GM12873 (cell line): ENCODE measurements at regions not wholly inside any gene's neighbourhood (a gene's known extent, or its start where the extent isn't known, plus 50 kb on each side); places are given as distances from the start of the nearest gene placed in this dataset.

Experiments
- TF ChIP-seq, protein P1 (sequence below): IDR thresholded peaks from 2 replicates; pipeline ENCODE4 v1.5.1; 2012; ENCODE audit warnings: low read depth, mild to moderate bottlenecking, moderate library complexity, low read length, control low read depth; ENCODE audit not compliant: insufficient read depth; ENCODE audit errors: missing control alignments

DNA sequence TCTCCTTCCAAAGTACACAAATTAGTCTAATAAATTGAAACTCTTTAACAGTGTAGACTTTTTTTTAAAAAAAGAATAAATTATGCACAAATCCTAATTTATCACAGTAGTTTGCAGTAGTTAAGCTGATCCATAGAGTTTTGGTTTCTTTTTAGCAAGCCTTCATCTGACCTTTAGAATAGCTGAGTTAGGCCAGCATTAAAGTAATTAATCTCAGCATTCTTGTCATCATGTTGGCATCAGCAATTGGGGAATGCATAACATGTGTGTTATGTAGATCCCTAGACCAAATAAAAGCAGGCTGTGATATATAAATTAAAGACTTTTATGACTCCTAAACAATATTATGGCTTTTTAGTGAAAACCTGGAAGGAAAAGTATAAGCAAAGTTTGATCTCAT lies 426.5 kb upstream of the PABPC4L start:
- TF ChIP-seq, protein P1, sequence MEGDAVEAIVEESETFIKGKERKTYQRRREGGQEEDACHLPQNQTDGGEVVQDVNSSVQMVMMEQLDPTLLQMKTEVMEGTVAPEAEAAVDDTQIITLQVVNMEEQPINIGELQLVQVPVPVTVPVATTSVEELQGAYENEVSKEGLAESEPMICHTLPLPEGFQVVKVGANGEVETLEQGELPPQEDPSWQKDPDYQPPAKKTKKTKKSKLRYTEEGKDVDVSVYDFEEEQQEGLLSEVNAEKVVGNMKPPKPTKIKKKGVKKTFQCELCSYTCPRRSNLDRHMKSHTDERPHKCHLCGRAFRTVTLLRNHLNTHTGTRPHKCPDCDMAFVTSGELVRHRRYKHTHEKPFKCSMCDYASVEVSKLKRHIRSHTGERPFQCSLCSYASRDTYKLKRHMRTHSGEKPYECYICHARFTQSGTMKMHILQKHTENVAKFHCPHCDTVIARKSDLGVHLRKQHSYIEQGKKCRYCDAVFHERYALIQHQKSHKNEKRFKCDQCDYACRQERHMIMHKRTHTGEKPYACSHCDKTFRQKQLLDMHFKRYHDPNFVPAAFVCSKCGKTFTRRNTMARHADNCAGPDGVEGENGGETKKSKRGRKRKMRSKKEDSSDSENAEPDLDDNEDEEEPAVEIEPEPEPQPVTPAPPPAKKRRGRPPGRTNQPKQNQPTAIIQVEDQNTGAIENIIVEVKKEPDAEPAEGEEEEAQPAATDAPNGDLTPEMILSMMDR, result no peak

GRCh38 chr4:134627366-134627765 lies 425.8 kb upstream of the PABPC4L start:
- TF ChIP-seq, protein P1, result no peak

GRCh38 chr4:134624365-134624764 lies 422.8 kb upstream of the PABPC4L start:
- TF ChIP-seq, protein P1, result no peak

GRCh38 chr4:134622199-134622598 lies 420.6 kb upstream of the PABPC4L start:
- TF ChIP-seq, protein P1, result no peak

GRCh38 chr4:134610956-134611355 lies 409.4 kb upstream of the PABPC4L start:
- TF ChIP-seq, protein P1, result no peak

DNA sequence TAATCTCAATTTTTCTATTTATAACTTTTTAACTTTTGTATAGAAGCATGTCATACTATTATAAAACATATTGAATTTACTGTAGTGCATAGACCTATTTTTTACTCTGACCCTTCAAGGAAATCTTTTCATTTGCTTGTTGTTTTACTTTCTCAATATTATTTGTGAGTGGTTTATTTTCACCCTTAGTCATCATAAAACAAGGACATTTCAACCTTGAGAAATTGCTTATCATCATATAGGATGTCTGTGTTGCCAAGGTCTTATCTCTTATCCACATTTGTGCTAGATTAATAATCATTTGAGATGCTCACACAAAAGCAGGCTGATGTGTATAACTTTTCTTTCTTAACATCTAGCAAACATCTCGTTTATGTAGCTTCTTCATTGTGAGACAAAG lies 408.6 kb upstream of the PABPC4L start:
- TF ChIP-seq, protein P1, result no peak

GRCh38 chr4:134601706-134602105 lies 400.1 kb upstream of the PABPC4L start:
- TF ChIP-seq, protein P1, result no peak

GRCh38 chr4:134591326-134591725 lies 389.7 kb upstream of the PABPC4L start:
- TF ChIP-seq, protein P1, result no peak
